22Rv1 (cell line): ENCODE measurements at regions not wholly inside any gene's neighbourhood (a gene's known extent, or its start where the extent isn't known, plus 50 kb on each side); places are given as distances from the start of the nearest gene placed in this dataset.

Experiments
- ZFX ChIP-seq: fragments of 450-650 bp; IDR thresholded peaks from 2 replicates; pipeline ENCODE4 v1.6.1; 2017; ENCODE audit warnings: antibody characterized with exemption, borderline replicate concordance
- TF ChIP-seq, protein P1 (sequence below): fragments of 450-650 bp; IDR thresholded peaks from 2 replicates; pipeline ENCODE4 v1.5.1; 2017; ENCODE audit warnings: mild to moderate bottlenecking

DNA sequence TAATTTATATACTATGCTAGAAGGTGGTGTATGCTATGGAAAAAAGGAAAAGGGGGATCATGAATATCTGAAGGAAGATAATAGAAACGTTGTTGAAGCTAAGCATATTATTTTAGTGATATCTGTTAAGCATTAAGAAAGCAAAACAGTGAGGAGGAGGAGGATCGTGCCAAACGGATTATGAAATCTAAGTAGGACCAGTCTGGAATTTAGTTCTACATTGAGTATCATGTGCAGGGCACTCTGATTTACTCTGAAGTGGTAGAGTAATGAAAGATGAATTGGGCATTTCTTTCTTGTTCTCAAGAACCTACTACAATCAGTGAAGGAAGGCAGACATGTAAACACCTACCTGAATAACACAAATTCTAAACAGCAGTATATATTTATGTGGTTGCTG lies 195.3 kb downstream of the CYB561 start:
- TF ChIP-seq, protein P1, sequence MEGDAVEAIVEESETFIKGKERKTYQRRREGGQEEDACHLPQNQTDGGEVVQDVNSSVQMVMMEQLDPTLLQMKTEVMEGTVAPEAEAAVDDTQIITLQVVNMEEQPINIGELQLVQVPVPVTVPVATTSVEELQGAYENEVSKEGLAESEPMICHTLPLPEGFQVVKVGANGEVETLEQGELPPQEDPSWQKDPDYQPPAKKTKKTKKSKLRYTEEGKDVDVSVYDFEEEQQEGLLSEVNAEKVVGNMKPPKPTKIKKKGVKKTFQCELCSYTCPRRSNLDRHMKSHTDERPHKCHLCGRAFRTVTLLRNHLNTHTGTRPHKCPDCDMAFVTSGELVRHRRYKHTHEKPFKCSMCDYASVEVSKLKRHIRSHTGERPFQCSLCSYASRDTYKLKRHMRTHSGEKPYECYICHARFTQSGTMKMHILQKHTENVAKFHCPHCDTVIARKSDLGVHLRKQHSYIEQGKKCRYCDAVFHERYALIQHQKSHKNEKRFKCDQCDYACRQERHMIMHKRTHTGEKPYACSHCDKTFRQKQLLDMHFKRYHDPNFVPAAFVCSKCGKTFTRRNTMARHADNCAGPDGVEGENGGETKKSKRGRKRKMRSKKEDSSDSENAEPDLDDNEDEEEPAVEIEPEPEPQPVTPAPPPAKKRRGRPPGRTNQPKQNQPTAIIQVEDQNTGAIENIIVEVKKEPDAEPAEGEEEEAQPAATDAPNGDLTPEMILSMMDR = no peak
- no peak for TF ChIP-seq ZFX
